Right ventricle myocardium superior (tissue), 1 donor: ENCODE measurements at regions not wholly inside any gene's neighbourhood (a gene's known extent, or its start where the extent isn't known, plus 50 kb on each side); places are given as distances from the start of the nearest gene placed in this dataset.
"Not testable (repeated sequence)": the region's sequence is repeated elsewhere in the genome, so short reads cannot be mapped to it uniquely, and the experiment has no call there.

Experiments used
- ATAC-seq: fragments of 200-7000 bp; cut with Tn5 transposase; one replicate; pipeline ENCODE4 v1.9.1; 2020; ENCODE audit warnings: mild to moderate bottlenecking; ENCODE audit not compliant: poor library complexity
- DNase-seq: peaks from one replicate; pipeline ENCODE4 v3.0.0-alpha.2; 2020
- intact Hi-C: fragments of 100-400 bp; cut with DNase I; formaldehyde crosslinking; loops from one replicate; pipeline ENCODE4 v1.11.2; 2022
- donor health status: DM: no; HTN: yes; CAD: no; lungs with severe emphysema.

GRCh38 chr3:105093371-105094252 lies 273.1 kb upstream of the ALCAM start:
- ATAC-seq (no peak), DNase-seq (no peak)
- intact Hi-C loops, result no loop called here

DNA sequence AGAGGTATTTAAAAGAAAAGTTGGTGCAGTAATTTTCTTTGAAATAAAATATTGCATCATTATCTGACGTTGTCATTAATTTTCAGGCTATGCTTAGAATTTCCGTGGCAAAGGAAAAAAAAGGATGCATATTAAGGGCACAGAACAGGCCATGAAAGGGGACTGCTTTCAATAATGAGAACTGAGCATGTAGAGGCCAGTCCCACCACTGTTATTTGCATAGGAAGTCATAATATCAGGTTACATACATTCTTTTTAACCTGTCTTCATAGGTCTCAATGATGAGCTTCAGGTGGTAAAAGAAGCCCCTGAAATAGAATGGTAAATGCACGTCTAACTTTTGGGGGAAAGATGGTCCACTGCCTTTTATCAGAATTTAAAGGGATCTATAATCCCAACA lies 272.1 kb upstream of the ALCAM start:
- DNase-seq (no peak), ATAC-seq (no peak)

DNA sequence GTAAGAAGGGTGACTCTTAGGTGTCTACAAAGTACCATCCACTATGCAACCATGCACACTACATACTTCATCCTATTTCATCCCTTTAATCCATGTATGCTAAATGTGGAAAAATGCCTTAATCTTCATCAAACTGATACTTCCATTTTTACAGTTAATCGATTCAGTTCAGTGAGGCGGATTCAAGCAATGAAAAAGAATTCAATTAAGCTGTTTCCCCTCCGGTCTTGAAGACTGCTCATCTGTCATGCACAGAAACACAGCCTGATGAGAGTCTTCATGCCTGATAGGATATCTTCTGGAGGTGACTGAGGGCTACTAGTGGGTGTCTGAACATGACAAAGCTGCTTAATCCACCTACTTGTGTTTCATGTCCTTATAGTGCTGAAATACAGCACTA lies 270.6 kb upstream of the ALCAM start:
- intact Hi-C loops, result no loop called here
- DNase-seq (no peak), ATAC-seq (no peak)

More for the DNA sequence above, 272.1 kb upstream of the ALCAM start:
- intact Hi-C loops, result no loop called here

DNA sequence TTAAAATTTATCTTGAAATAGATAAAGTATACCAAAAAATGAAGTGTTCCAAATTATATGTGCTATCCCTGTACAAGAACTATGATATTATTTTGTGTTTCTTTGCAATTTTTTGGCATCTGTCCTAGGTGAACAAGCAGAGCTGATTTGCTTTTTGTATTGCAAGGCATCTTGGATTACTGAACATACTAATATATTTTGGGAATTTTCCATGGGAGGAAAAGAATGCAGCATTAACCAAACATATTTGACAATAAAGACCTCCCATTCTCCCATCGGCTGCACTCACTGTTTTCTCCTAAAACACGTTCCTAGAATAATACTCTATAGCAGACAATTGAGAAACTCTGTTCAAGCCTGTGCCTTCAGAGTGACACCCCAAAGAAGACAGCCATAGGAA lies 265.1 kb upstream of the ALCAM start:
- DNase-seq, result no peak
- intact Hi-C loops, result no loop called here
- ATAC-seq, result no peak

GRCh38 chr3:105103139-105103538 lies 263.6 kb upstream of the ALCAM start:
- intact Hi-C loops, result no loop called here
- ATAC-seq, result no peak
- no peak for DNase-seq

DNA sequence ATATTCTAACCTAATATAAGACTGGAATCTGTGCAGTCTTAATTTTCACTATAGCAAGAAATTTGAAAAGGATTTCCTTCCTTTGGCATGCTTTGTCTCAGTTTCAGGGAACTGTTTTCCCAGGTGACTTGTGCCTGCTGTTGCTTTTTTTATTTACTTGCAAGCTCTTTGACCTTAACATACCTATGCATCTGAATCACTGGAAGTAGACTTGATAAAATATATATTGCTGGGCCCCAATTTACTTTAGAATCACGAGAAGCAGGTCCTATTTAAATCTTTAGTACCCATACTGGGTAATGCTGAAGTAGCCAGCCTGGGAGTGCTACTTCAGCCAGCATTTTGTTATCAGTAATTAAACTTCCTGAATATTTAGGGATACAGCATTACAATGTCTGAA lies 257.9 kb upstream of the ALCAM start:
- intact Hi-C loops, result no loop called here
- DNase-seq, result no peak
- ATAC-seq, result no peak

GRCh38 chr3:105118905-105119304 lies 247.8 kb upstream of the ALCAM start:
- ATAC-seq (no peak), DNase-seq (no peak)

DNA sequence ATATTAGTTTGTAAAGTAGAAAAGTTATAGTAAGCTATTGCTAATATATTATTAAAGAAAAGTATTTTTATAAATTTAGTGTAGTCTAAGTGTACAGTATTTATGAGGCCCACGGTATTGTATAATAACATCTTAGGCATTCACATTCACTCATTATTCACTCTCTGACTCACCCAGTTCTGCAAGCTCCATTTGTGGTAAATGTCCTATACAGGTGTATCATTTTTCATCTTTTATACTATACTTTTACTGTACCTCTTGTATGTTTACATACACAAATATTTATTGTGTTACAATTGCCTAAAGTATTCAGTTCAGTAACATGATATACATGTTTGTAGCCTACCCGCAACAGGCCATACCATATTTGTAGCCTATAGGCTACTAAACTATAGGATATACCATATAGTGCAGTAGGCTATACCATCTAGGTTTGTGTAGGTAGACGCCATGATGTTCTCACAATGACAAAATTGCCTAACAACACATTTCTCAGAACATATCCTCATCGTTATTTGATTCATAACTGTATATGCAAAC lies 246.8 kb upstream of the ALCAM start:
- ATAC-seq (no peak), DNase-seq (no peak)
- intact Hi-C loops, result no loop called here

More at GRCh38 chr3:105118905-105119304, 247.8 kb upstream of the ALCAM start:
- intact Hi-C loops, result no loop called here

GRCh38 chr3:105130911-105131310 lies 235.8 kb upstream of the ALCAM start:
- ATAC-seq (no peak), DNase-seq (no peak)
- intact Hi-C loops, result no loop called here

- DNase-seq, result no peak
- ATAC-seq, result no peak
- intact Hi-C loops, result no loop called here
Measured at GRCh38 chr3:105137911-105138310, 228.8 kb upstream of the ALCAM start.

DNA sequence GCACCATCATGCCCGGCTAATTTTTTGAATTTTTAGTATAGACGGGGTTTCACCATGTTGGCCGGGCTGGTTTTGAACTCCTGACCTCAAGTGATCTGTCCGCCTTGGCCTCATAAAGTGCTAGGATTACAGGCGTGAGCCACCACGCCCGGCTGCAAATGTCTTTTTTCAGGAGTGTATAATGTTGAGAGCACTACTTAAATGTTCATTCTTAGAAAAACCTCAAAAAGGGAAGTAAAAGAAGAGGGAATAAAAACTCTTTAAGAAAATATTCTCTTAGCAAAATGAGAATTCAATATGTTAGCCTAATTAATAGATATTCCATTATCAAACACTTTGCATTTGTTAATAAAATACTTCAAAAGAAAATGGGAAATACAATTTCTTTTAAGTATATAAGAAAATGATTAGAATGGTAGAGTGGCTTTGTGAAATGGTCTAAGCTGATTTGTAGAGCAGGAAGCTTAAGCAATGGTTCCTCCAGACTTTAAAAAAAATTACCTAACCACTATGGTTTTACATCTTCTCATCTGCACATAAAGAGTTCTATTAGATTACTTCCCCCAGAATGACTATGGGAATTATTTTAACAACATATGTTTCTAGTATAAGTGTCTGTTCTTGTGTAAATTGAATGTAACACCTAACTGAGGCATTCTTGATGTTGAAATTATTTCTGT lies 226.7 kb upstream of the ALCAM start:
- no peak for ATAC-seq
- intact Hi-C loops, result no loop called here

GRCh38 chr3:105140899-105141367 lies 225.8 kb upstream of the ALCAM start:
- intact Hi-C loops, result no loop called here
- DNase-seq (no peak), ATAC-seq (no peak)

More for the DNA sequence above, 226.7 kb upstream of the ALCAM start:
- no peak for DNase-seq

DNA sequence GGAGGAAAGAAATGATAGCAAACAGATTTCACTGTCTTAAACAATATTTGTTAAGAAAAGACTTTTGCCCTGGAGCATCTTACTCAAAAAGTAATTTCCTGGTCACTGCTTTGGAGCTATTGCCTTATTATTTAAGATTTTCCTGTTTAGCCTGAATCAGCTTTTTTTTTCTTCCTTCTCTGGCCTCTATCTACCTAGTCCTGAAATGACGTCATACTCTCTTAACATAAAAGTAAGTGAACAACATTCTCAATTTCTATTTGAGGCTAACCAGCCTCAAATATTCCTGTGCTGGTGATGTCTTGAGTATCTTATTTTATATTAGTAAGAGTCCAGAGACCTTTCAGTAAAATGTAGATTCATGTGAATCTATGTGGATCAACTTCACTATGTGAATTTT lies 221.9 kb upstream of the ALCAM start:
- no peak for ATAC-seq
- intact Hi-C loops, result no loop called here
- DNase-seq, result no peak

GRCh38 chr3:105145511-105145910 lies 221.2 kb upstream of the ALCAM start:
- intact Hi-C loops, result no loop called here
- ATAC-seq (no peak), DNase-seq (no peak)

DNA sequence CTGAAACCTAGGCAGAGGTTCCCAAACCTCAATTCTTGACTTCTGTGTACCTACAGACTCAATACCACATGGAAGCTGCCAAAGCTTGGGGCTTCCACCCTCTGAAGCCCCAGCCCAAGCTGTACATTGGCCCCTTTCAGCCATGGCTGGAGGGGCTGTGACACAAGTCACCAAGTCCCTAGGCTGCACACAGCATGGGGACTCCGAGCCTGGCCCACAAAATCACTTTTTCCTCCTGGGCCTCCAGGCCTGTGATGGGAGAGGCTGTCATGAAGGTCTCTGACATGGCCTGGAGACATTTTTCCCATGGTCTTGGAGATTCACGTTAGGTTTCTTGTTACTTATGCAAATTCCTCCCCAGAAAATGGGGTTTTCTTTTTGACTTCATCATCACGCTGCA lies 217.5 kb upstream of the ALCAM start:
- intact Hi-C loops, ATAC-seq, DNase-seq: not testable (repeated sequence)

GRCh38 chr3:105152987-105153386 lies 213.7 kb upstream of the ALCAM start:
- DNase-seq (no peak), ATAC-seq (no peak)
- intact Hi-C loops, result no loop called here

DNA sequence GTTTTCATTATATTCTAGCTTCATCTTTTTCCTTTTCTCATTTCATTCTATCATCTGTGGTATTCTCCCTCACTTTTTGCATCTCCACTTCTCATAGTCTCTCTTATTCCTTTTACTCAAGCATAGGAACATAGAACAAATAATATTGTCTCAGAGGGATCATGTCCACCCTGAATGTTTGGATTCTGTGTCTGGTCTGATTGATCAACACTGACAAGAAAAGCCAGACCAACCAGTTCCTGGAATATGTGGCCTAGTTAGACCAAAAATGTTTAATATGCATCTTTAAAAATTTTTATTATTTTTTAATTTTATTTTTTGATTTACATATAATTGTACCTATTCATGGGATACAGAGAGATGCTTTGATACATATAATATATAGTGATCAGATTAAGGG lies 212.0 kb upstream of the ALCAM start:
- DNase-seq (no peak), ATAC-seq (no peak)
- intact Hi-C loops, result no loop called here

- intact Hi-C loops, result no loop called here
- ATAC-seq, result no peak
- no peak for DNase-seq
Measured at GRCh38 chr3:105157067-105157765, 209.5 kb upstream of the ALCAM start.

- intact Hi-C loops, result no loop called here
- ATAC-seq, result no peak
- DNase-seq, result no peak
Measured at GRCh38 chr3:105157766-105158085, 209.0 kb upstream of the ALCAM start.
